BLaER1 (cell line): ENCODE measurements at regions not wholly inside any gene's neighbourhood (a gene's known extent, or its start where the extent isn't known, plus 50 kb on each side); places are given as distances from the start of the nearest gene placed in this dataset.
"Not testable (repeated sequence)": the region's sequence is repeated elsewhere in the genome, so short reads cannot be mapped to it uniquely, and the experiment has no call there.

Experiments used
- H3K27ac ChIP-seq: shearing (Covaris generic); formaldehyde crosslinking; 2 replicates; pipeline ENCODE4 v1.8.1; 2022
- H3K27me3 ChIP-seq: shearing (Covaris generic); formaldehyde crosslinking; 2 replicates; pipeline ENCODE4 v1.8.1; 2022
- H3K36me3 ChIP-seq: shearing (Covaris generic); formaldehyde crosslinking; 2 replicates; pipeline ENCODE4 v1.8.1; 2022
- H3K4me1 ChIP-seq: shearing (Covaris generic); formaldehyde crosslinking; 2 replicates; pipeline ENCODE4 v1.8.1; 2022
- H3K4me2 ChIP-seq: shearing (Covaris generic); formaldehyde crosslinking; 2 replicates; pipeline ENCODE4 v1.8.1; 2022
- H3K4me3 ChIP-seq: shearing (Covaris generic); formaldehyde crosslinking; 2 replicates; pipeline ENCODE4 v1.8.1; 2022
- H3K9ac ChIP-seq: shearing (Covaris generic); formaldehyde crosslinking; 2 replicates; pipeline ENCODE4 v1.8.1; 2022
- H3K9me3 ChIP-seq: shearing (Covaris generic); formaldehyde crosslinking; 2 replicates; pipeline ENCODE4 v1.8.1; 2022
- H4K20me1 ChIP-seq: shearing (Covaris generic); formaldehyde crosslinking; 2 replicates; pipeline ENCODE4 v1.8.1; 2022
- Cebpa-rat ChIP-seq: shearing (Covaris generic); IDR thresholded peaks from 2 replicates; pipeline ENCODE4 v1.8.1; 2022

DNA sequence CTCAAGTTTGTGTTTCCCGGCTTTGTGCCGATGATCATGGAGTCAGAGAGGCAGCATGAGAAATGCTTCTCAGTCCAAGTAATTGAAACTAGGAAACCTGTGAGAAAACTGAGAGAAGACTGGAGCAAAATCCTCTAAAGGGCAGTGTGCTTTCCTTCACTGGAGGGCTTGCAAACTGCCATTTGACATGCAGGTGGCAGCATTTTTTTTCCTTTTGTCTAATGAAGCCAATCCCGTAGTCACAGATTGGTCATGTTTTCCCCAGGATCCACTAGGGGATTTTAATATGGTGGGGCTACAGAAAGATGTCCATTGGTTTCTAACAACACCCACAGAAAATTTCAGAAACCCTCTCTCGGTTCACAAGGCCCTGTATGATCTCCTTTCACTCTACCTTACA is 117.4 kb upstream of the NUDT10 start:
- Histone ChIP-seq H3K9me3 (no peaks in the 10 kb centered on the region), H3K36me3 (no peaks in the 10 kb centered on the region), H3K27me3 (peaks cover 49% of the 10 kb centered on the region), H3K4me3 (no peak overlapping the region), H3K27ac (no peak overlapping the region), H3K4me2 (no peak overlapping the region), H4K20me1 (no peaks in the 10 kb centered on the region), H3K4me1 (no peaks in the 10 kb centered on the region), H3K9ac (no peak overlapping the region)
- TF ChIP-seq Cebpa-rat: no peak

GRCh38 chrX:51215856-51216255 is 116.8 kb upstream of the NUDT10 start:
- no peak overlapping the region for H3K4me3 ChIP-seq
- H3K27me3 ChIP-seq: peaks cover 49% of the 10 kb centered on the region
- no peak for TF ChIP-seq Cebpa-rat
- H3K4me1 ChIP-seq: no peaks in the 10 kb centered on the region
- no peaks in the 10 kb centered on the region for H3K9me3 ChIP-seq
- H3K9ac ChIP-seq: no peak overlapping the region
- H3K4me2 ChIP-seq: no peak overlapping the region
- no peaks in the 10 kb centered on the region for H3K36me3 ChIP-seq
- no peaks in the 10 kb centered on the region for H4K20me1 ChIP-seq
- H3K27ac ChIP-seq: no peak overlapping the region

DNA sequence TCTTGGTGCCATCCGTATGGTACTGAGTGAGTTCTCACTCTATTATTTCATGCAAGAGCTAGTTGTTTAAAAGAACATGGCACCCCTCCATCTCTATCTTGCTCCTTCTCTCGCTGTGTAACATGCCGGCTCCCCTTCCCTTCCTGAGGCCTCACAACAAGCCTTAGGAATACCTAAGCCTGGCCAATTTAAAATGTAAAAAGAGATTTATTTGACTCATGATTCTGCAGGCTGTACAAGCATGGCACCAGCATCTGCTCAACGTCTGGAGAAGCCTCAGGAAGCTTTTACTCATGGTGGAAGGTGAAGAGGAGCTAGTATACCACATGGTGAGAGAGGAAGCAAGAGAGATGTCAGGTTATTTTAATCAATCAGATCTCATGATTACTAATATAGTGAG is 90.4 kb upstream of the NUDT10 start:
- Histone ChIP-seq H3K27ac (no peak overlapping the region), H3K27me3 (peaks cover 10% of the 10 kb centered on the region; the same call in 1 of the 2 replicates), H3K4me3 (no peak overlapping the region), H4K20me1 (no peaks in the 10 kb centered on the region), H3K9ac (no peak overlapping the region), H3K36me3 (no peaks in the 10 kb centered on the region), H3K4me2 (no peak overlapping the region), H3K9me3 (peaks cover 34% of the 10 kb centered on the region), H3K4me1 (no peaks in the 10 kb centered on the region)
- TF ChIP-seq Cebpa-rat: no peak

DNA sequence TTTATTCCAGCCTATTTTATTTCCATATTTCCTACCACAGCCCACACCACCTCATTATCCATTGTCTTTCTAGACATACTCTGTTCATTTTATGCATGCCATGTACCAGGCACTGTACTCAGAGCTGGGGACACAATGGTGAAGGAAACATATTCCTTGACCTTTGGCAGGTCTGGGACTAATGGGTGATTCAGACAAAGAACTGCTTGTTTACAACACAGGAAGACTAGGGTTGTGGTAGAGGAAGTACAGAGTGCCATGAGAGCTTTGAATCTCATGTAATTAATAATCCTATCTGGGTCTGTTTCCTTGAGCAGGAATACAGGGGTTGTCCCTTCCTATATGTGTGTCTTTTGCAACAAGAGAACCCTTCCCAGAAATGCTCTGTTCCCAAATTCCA is 75.1 kb upstream of the NUDT10 start:
- Histone ChIP-seq H3K4me1 (no peaks in the 10 kb centered on the region), H3K9me3 (no peaks in the 10 kb centered on the region), H3K36me3 (no peaks in the 10 kb centered on the region), H3K27ac (no peak overlapping the region), H4K20me1 (no peaks in the 10 kb centered on the region), H3K4me2 (no peak overlapping the region), H3K4me3 (no peak overlapping the region), H3K27me3 (peaks cover 18% of the 10 kb centered on the region), H3K9ac (no peak overlapping the region)
- no peak for TF ChIP-seq Cebpa-rat

DNA sequence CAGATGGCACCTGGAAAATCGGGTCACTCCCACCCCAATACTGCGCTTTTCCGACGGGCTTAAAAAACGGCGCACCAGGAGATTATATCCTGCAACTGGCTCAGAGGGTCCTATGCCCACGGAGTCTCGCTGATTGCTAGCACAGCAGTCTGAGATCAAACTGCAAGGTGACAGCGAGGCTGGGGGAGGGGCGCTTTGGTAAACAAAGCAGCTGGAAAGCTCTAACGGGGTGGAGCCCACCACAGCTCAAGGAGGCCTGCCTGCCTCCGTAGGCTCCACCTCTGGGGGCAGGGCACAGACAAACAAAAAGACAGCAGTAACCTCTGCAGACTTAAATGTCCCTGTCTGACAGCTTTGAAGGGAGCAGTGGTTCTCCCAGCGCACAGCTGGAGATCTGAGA is 70.4 kb upstream of the NUDT10 start:
- not testable (repeated sequence) for H3K4me2 ChIP-seq, H3K36me3 ChIP-seq, H3K4me3 ChIP-seq, H3K27ac ChIP-seq, H3K9ac ChIP-seq, H3K4me1 ChIP-seq, H3K27me3 ChIP-seq, H3K9me3 ChIP-seq, H4K20me1 ChIP-seq

- Histone ChIP-seq H3K4me2 (no peak overlapping the region), H3K4me3 (no peak overlapping the region), H3K9me3 (peaks cover 13% of the 10 kb centered on the region; the same call in 1 of the 2 replicates), H4K20me1 (no peaks in the 10 kb centered on the region), H3K4me1 (no peaks in the 10 kb centered on the region), H3K27me3 (peaks cover 30% of the 10 kb centered on the region), H3K27ac (no peak overlapping the region), H3K9ac (no peak overlapping the region), H3K36me3 (no peaks in the 10 kb centered on the region)
- no peak for TF ChIP-seq Cebpa-rat
Measured at GRCh38 chrX:51272638-51273037, 60.0 kb upstream of the NUDT10 start.

- peaks cover 26% of the 10 kb centered on the region for H3K27me3 ChIP-seq
- no peaks in the 10 kb centered on the region for H3K36me3 ChIP-seq
- H3K4me2 ChIP-seq: no peak overlapping the region
- TF ChIP-seq Cebpa-rat: no peak
- no peak overlapping the region for H3K9ac ChIP-seq
- no peak overlapping the region for H3K4me3 ChIP-seq
- H3K4me1 ChIP-seq: no peaks in the 10 kb centered on the region
- H4K20me1 ChIP-seq: no peaks in the 10 kb centered on the region
- H3K9me3 ChIP-seq: peaks cover 10% of the 10 kb centered on the region
- no peak overlapping the region for H3K27ac ChIP-seq
Measured at GRCh38 chrX:51281758-51282318, 50.8 kb upstream of the NUDT10 start.
